ENCODE measurements at regions not wholly inside any gene's neighbourhood (a gene's known extent, or its start where the extent isn't known, plus 50 kb on each side); places are given as distances from the start of the nearest gene placed in this dataset.
"Not testable (repeated sequence)": the region's sequence is repeated elsewhere in the genome, so short reads cannot be mapped to it uniquely, and the experiment has no call there.

- in situ Hi-C loops (cut with MboI; ENCODE audit: low sequenced_read_pairs) = loop anchor here (25.0 kb wide), 1 partner anchor 232 kb away; no protein-coding TSS in a partner anchor
Observed at GRCh38 chr6:134419716-134420115, 101.8 kb upstream of the SGK1 start.

- in situ Hi-C loops (cut with MboI; ENCODE audit: low sequenced_read_pairs) = loop anchor here (25.0 kb wide), 1 partner anchor 229 kb away; no protein-coding TSS in a partner anchor
Observed at GRCh38 chr6:134416418-134417154, 98.7 kb upstream of the SGK1 start.

GRCh38 chr6:134415656-134416055 lies 97.7 kb upstream of the SGK1 start:
- in situ Hi-C loops (cut with MboI; ENCODE audit: low sequenced_read_pairs) = loop anchor here (25.0 kb wide), 1 partner anchor 228 kb away; no protein-coding TSS in a partner anchor

- in situ Hi-C loops (cut with MboI; ENCODE audit: low sequenced_read_pairs) = loop anchor here (25.0 kb wide), 1 partner anchor 228 kb away; no protein-coding TSS in a partner anchor
Observed at GRCh38 chr6:134415194-134415593, 97.3 kb upstream of the SGK1 start.

- in situ Hi-C loops (cut with MboI; ENCODE audit: low sequenced_read_pairs) = loop anchor here (25.0 kb wide), 1 partner anchor 227 kb away; no protein-coding TSS in a partner anchor
Observed at GRCh38 chr6:134414793-134415192, 96.9 kb upstream of the SGK1 start.

GRCh38 chr6:134413241-134413643 lies 95.3 kb upstream of the SGK1 start:
- in situ Hi-C loops (cut with MboI; ENCODE audit: low sequenced_read_pairs) = loop anchor here (25.0 kb wide), 1 partner anchor 226 kb away; no protein-coding TSS in a partner anchor

- in situ Hi-C loops (cut with MboI; ENCODE audit: low sequenced_read_pairs) = loop anchor here (25.0 kb wide), 1 partner anchor 223 kb away; no protein-coding TSS in a partner anchor
Observed at GRCh38 chr6:134410541-134410940, 92.6 kb upstream of the SGK1 start.

- in situ Hi-C loops (cut with MboI; ENCODE audit: low sequenced_read_pairs) = loop anchor here (25.0 kb wide), 1 partner anchor 220 kb away; no protein-coding TSS in a partner anchor
Observed at GRCh38 chr6:134407791-134408190, 89.9 kb upstream of the SGK1 start.

GRCh38 chr6:134406311-134406710 lies 88.4 kb upstream of the SGK1 start:
- in situ Hi-C loops (cut with MboI; ENCODE audit: low sequenced_read_pairs) = loop anchor here (25.0 kb wide), 1 partner anchor 219 kb away; no protein-coding TSS in a partner anchor

- in situ Hi-C loops (cut with MboI; ENCODE audit: low sequenced_read_pairs) = loop anchor here (25.0 kb wide), 1 partner anchor 218 kb away; no protein-coding TSS in a partner anchor
Observed at GRCh38 chr6:134405386-134406087, 87.6 kb upstream of the SGK1 start.

- in situ Hi-C loops (cut with MboI; ENCODE audit: low sequenced_read_pairs) = loop anchor here (25.0 kb wide), 1 partner anchor 216 kb away; no protein-coding TSS in a partner anchor
Observed at GRCh38 chr6:134403312-134403711, 85.4 kb upstream of the SGK1 start.

- in situ Hi-C loops (cut with MboI; ENCODE audit: low sequenced_read_pairs) = loop anchor here (25.0 kb wide), 1 partner anchor 215 kb away; no protein-coding TSS in a partner anchor
Observed at GRCh38 chr6:134402372-134402984, 84.6 kb upstream of the SGK1 start.

- in situ Hi-C loops (cut with MboI; ENCODE audit: low sequenced_read_pairs) = loop anchor here (25.0 kb wide), 1 partner anchor 214 kb away; no protein-coding TSS in a partner anchor
Observed at GRCh38 chr6:134400941-134401340, 83.0 kb upstream of the SGK1 start.

- in situ Hi-C loops (cut with MboI; ENCODE audit: low sequenced_read_pairs) = no loop called here
Observed at GRCh38 chr6:134398453-134398852, 80.5 kb upstream of the SGK1 start.

GRCh38 chr6:134397676-134398075 lies 79.8 kb upstream of the SGK1 start:
- in situ Hi-C loops (cut with MboI; ENCODE audit: low sequenced_read_pairs) = no loop called here

GRCh38 chr6:134394905-134395304 lies 77.0 kb upstream of the SGK1 start:
- in situ Hi-C loops (cut with MboI; ENCODE audit: low sequenced_read_pairs) = no loop called here

- in situ Hi-C loops (cut with MboI; ENCODE audit: low sequenced_read_pairs) = no loop called here
Observed at GRCh38 chr6:134394208-134394607, 76.3 kb upstream of the SGK1 start.

- in situ Hi-C loops (cut with MboI; ENCODE audit: low sequenced_read_pairs) = no loop called here
Observed at GRCh38 chr6:134391205-134391604, 73.3 kb upstream of the SGK1 start.

GRCh38 chr6:134389658-134390057 lies 71.7 kb upstream of the SGK1 start:
- in situ Hi-C loops (cut with MboI; ENCODE audit: low sequenced_read_pairs) = no loop called here

GRCh38 chr6:134389129-134389528 lies 71.2 kb upstream of the SGK1 start:
- in situ Hi-C loops (cut with MboI; ENCODE audit: low sequenced_read_pairs) = no loop called here

- in situ Hi-C loops (cut with MboI; ENCODE audit: low sequenced_read_pairs) = not testable (repeated sequence)
Observed at GRCh38 chr6:134386482-134386881, 68.6 kb upstream of the SGK1 start.

Data from HL-60/S4 (cell line).